Spinal cord (tissue), 9 donors: ENCODE measurements at regions not wholly inside any gene's neighbourhood (a gene's known extent, or its start where the extent isn't known, plus 50 kb on each side); places are given as distances from the start of the nearest gene placed in this dataset.
"Not testable (repeated sequence)": the region's sequence is repeated elsewhere in the genome, so short reads cannot be mapped to it uniquely, and the experiment has no call there.

ENCODE experiments used
- DNase-seq, 6 donors: peaks; one replicate each; pipeline versions ENCODE4 v3.0.0 to v3.0.0-alpha.2; 2013 to 2015; ENCODE audit warnings: low spot score in 6 of 6, low read depth in 4 of 6
- H3K27ac ChIP-seq: one replicate; pipeline ENCODE4 v1.5.1; 2013; ENCODE audit warnings: low read depth, low read length, control low read depth
- H3K27me3 ChIP-seq: one replicate; pipeline ENCODE4 v1.6.1; 2013; ENCODE audit warnings: low read length; ENCODE audit not compliant: control insufficient read depth, insufficient read depth
- H3K36me3 ChIP-seq: one replicate; pipeline ENCODE4 v1.6.1; 2013; ENCODE audit warnings: low read length; ENCODE audit not compliant: control insufficient read depth, insufficient read depth
- H3K4me1 ChIP-seq: one replicate; pipeline ENCODE4 v1.6.1; 2013; ENCODE audit warnings: low read length; ENCODE audit not compliant: control insufficient read depth, insufficient read depth
- H3K4me3 ChIP-seq: one replicate; pipeline ENCODE4 v1.5.1; 2013; ENCODE audit warnings: low read depth, low read length, control low read depth
- H3K9me3 ChIP-seq: one replicate; pipeline ENCODE4 v1.6.1; 2013; ENCODE audit warnings: low read length; ENCODE audit not compliant: control insufficient read depth, insufficient read depth
- WGBS: methylation state at CpG from one replicate; pipeline ENCODE4 v1.1.5; 2013; ENCODE audit warnings: missing lambda C conversion rate; ENCODE audit not compliant: insufficient coverage; 5-methylcytosine and 5-hydroxymethylcytosine counted together
- donor health status: healthy.

DNA sequence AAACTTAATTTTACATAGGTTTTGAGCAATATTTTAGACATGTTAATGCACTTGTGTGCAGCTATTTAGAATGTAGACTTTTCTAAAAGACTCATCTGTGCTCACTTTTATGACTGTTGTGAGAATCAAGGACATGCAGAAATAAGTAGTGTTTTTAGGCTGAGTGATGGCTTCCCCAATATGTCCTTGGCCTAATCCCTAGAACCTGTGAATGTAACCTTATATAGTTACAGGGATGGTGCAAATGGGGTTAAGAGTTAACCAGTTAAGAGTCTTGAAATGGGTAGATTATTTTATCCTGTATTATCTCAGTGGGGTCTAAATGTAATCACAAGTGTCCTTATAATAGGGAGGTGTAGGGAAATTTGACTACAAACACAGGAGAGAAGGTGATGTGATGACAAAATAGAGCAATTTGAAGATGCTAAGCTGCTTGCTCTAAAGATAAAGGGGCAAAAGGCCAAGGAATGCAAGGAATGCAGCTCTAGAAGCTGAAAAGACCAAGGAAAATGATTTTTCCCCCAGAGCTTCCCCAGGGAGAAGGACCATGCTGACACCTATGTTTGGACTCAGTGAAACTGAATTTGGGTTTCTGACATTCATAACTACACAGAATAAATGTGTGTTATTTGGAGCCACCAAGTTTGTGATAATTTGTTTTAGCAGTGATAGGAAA lies 298.0 kb upstream of the PAPPA start:
- no peak for DNase-seq
- H3K27ac ChIP-seq = no peak overlapping the region
- no peak overlapping the region for H3K4me3 ChIP-seq
- H3K27me3 ChIP-seq = no peaks in the 10 kb centered on the region
- H3K36me3 ChIP-seq = no peaks in the 10 kb centered on the region
- no peaks in the 10 kb centered on the region for H3K4me1 ChIP-seq
- H3K9me3 ChIP-seq = peaks cover 2% of the 10 kb centered on the region

DNA sequence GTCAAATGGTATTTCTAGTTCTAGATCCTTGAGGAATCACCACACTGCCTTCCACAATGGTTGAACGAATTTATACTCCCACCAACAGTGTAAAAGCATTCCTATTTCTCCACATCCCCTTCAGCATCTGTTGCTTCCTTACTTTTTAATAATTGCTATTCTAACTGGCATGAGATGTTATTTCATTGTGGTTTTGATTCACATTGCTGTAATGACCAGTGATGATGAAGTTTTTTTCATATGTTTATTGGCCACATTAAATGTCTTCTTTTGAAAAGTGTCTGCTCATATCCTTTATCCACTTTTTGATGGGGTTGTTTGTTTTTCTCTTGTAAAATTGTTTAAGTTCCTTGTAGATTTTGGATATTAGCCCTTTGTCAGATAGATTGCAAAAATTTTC lies 295.2 kb upstream of the PAPPA start:
- no CpG with 5 or more reads among the region's 1 CpG for WGBS
- not testable (repeated sequence) for H3K27ac ChIP-seq, H3K4me1 ChIP-seq, DNase-seq, H3K36me3 ChIP-seq, H3K4me3 ChIP-seq, H3K27me3 ChIP-seq, H3K9me3 ChIP-seq

- Histone ChIP-seq H3K9me3 (no peaks in the 10 kb centered on the region), H3K4me1 (no peaks in the 10 kb centered on the region), H3K27me3 (no peaks in the 10 kb centered on the region), H3K4me3 (no peak overlapping the region), H3K36me3 (no peaks in the 10 kb centered on the region), H3K27ac (no peak overlapping the region)
- DNase-seq = no peak
- WGBS = no CpG with 5 or more reads among the region's 3 CpGs
Observed at GRCh38 chr9:115862021-115862420, 291.6 kb upstream of the PAPPA start.

DNA sequence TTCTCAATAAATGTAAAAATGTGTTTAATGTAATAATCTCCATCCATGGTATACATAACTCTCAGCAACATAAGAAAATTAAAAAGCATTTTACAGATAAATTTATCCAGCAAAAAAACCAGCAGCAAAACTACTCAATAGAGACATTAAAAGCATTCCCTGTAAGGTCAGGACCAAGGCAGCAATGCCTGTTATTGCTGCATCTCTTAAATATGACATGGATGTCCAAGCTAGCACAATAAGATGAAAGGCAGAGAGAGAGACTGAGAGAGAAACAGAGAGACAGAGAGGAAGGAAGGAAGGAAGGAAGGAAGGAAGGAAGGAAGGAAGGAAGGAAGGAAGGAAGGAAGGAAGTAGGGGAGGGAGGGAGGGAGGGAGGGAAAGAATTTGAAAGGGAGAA lies 289.0 kb upstream of the PAPPA start:
- no peaks in the 10 kb centered on the region for H3K27me3 ChIP-seq
- H3K36me3 ChIP-seq = no peaks in the 10 kb centered on the region
- H3K9me3 ChIP-seq = no peaks in the 10 kb centered on the region
- no peak for DNase-seq
- no peak overlapping the region for H3K4me3 ChIP-seq
- no peaks in the 10 kb centered on the region for H3K4me1 ChIP-seq
- no peak overlapping the region for H3K27ac ChIP-seq

DNA sequence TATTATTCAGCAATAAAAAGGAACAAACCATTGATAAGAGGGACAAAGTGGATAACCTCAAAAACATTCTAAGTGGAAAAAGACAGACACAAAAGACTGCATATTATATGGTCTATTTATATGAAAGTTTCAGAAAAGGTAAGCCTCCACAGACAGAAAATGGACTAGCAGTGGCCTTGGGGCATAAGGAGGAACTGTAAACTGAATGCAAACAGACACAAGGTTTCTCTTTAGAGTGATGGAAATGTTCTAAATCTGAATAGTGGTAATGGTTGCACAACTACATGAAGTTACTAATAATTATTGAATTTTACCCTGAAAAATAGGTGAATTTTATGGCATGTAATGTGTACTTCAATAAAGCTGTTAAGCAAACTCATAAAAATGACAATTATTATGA lies 286.3 kb upstream of the PAPPA start:
- no peak for DNase-seq
- Histone ChIP-seq H3K27me3 (no peaks in the 10 kb centered on the region), H3K27ac (no peak overlapping the region), H3K4me3 (no peak overlapping the region), H3K36me3 (no peaks in the 10 kb centered on the region), H3K4me1 (no peaks in the 10 kb centered on the region), H3K9me3 (no peaks in the 10 kb centered on the region)

GRCh38 chr9:115877852-115878438 lies 275.6 kb upstream of the PAPPA start:
- Histone ChIP-seq H3K27me3 (no peaks in the 10 kb centered on the region), H3K4me3 (no peak overlapping the region), H3K9me3 (no peaks in the 10 kb centered on the region), H3K4me1 (no peaks in the 10 kb centered on the region), H3K27ac (no peak overlapping the region), H3K36me3 (no peaks in the 10 kb centered on the region)
- 94% methylated on average over 3 of the region's 3 CpGs for WGBS
- DNase-seq = no peak

GRCh38 chr9:115879451-115879850 lies 274.1 kb upstream of the PAPPA start:
- Histone ChIP-seq H3K27ac (no peak overlapping the region), H3K36me3 (no peaks in the 10 kb centered on the region), H3K9me3 (no peaks in the 10 kb centered on the region), H3K4me3 (no peak overlapping the region), H3K4me1 (no peaks in the 10 kb centered on the region), H3K27me3 (no peaks in the 10 kb centered on the region)
- WGBS = 83% methylated on average over 1 of the region's 3 CpGs
- no peak for DNase-seq

GRCh38 chr9:115880221-115880885 lies 273.2 kb upstream of the PAPPA start:
- H3K36me3 ChIP-seq = no peaks in the 10 kb centered on the region
- H3K9me3 ChIP-seq = no peaks in the 10 kb centered on the region
- no peak overlapping the region for H3K27ac ChIP-seq
- 81% methylated on average over 4 of the region's 5 CpGs for WGBS
- H3K4me1 ChIP-seq = no peaks in the 10 kb centered on the region
- H3K27me3 ChIP-seq = no peaks in the 10 kb centered on the region
- no peak overlapping the region for H3K4me3 ChIP-seq
- DNase-seq = no peak

- Histone ChIP-seq H3K27ac (no peak overlapping the region), H3K36me3 (no peaks in the 10 kb centered on the region), H3K4me1 (no peaks in the 10 kb centered on the region), H3K4me3 (no peak overlapping the region), H3K27me3 (no peaks in the 10 kb centered on the region), H3K9me3 (no peaks in the 10 kb centered on the region)
- no peak for DNase-seq
Observed at GRCh38 chr9:115882911-115883310, 270.7 kb upstream of the PAPPA start.
